Heart left ventricle (tissue), 13 donors: ENCODE measurements at regions not wholly inside any gene's neighbourhood (a gene's known extent, or its start where the extent isn't known, plus 50 kb on each side); places are given as distances from the start of the nearest gene placed in this dataset.

Experiments used
- POLR2A ChIP-seq, 2 donors: fragments of 450-650 bp; IDR thresholded peaks; one replicate each; pipeline ENCODE4 v1.6.1; 2017; ENCODE audit warnings: antibody characterized with exemption in 2 of 2, mild to moderate bottlenecking in 2 of 2, moderate library complexity in 2 of 2
- TF ChIP-seq, protein P1 (sequence below), 12 donors: fragments of 200-600 bp; sonication (generic) in 4 of 12; IDR thresholded peaks; one replicate each; pipeline versions ENCODE4 v1.5.0 to v1.8.0; 2018 to 2022; ENCODE audit warnings: antibody characterized with exemption in 12 of 12, mild to moderate bottlenecking in 5 of 12
- donor health status: ischemic (EF 13 %, LVEDD 7.1; RV severe dilation, severe dysfunction).
- donor health status: DM: no; HTN: yes; CAD: no.
- donor health status: DM: no; HTN: no; CAD: no.
- donor health status: ischemic (EF 25% LVEDD 6.9; RV normal size, moderate dysfunction).
- donor health status: ischemic (EF 25% LVEDD 5.7; RV mildly dilated, moderate dysfunction).
- donor health status: ischemic (EF 35%, LVEDD 5.7; RV mildly dilated, moderate dysfunction).
- donor health status: nonischemic (EF 11% LVEDD 7.7; RV severe dilation, severe dysfunction).
- donor health status: DM: yes; HTN: yes; CAD: no.
- donor health status: PGD.
- donor health status: ischemic (EF 29% LVEDD 5.4; RV normal size, mild dysfunction).
- donor health status: nonischemic (EF 23%, LVEDD 6.1; RV moderate dilation, normal function).

DNA sequence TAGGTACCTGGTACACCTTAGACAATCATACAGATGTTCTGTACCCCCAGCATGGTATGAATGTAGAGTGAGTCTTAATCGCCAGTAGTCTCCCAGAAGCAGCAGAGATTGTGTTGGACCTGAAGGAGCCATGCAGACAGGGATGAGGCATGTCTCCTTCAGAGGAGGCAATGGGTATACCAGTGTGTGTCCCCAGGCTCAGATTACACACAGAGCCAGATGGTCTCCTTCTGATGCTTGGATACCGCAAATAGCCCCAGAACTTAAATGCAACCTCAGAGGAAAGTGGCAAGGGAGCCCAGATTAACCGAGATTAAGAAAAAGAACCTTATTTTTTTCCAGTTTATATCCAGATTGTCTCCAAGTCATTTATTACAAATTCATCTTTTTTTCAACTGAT is 96.8 kb upstream of the C21orf91 start:
- no peak for TF ChIP-seq POLR2A (IDR thresholded peaks at IDR 0.05)
- TF ChIP-seq, protein P1, sequence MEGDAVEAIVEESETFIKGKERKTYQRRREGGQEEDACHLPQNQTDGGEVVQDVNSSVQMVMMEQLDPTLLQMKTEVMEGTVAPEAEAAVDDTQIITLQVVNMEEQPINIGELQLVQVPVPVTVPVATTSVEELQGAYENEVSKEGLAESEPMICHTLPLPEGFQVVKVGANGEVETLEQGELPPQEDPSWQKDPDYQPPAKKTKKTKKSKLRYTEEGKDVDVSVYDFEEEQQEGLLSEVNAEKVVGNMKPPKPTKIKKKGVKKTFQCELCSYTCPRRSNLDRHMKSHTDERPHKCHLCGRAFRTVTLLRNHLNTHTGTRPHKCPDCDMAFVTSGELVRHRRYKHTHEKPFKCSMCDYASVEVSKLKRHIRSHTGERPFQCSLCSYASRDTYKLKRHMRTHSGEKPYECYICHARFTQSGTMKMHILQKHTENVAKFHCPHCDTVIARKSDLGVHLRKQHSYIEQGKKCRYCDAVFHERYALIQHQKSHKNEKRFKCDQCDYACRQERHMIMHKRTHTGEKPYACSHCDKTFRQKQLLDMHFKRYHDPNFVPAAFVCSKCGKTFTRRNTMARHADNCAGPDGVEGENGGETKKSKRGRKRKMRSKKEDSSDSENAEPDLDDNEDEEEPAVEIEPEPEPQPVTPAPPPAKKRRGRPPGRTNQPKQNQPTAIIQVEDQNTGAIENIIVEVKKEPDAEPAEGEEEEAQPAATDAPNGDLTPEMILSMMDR (IDR thresholded peaks at IDR 0.05): no peak
